ENCODE measurements at regions not wholly inside any gene's neighbourhood (a gene's known extent, or its start where the extent isn't known, plus 50 kb on each side); places are given as distances from the start of the nearest gene placed in this dataset.

DNA sequence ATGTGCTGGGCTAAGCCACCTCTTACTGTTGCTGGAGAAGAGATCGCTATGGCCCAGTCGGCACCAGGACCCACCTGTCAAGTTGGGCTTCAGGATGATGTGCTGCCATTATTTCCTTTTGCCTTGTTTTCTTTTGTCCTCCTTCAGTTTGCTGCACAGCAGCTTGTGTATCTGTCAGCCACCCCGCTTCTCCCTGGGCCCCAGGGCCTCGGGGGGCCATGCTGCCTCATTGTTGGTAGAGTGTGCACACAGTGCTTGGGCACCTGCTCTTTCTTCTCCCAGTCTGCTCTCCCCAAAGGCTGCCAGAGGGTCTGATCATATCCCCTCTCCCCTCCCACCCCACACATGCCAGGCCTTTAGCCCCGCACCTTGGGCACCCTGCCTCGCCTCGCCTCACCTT is 185.5 kb upstream of the ATP10A start:
- no peak for TF ChIP-seq ZNF677 (tag by site-specific recombination; IDR thresholded peaks at IDR 0.05)
- no peak for TF ChIP-seq ZNF19 (tag by site-specific recombination; IDR thresholded peaks at IDR 0.05; ENCODE audit: low read depth)
- TF ChIP-seq, protein P1, sequence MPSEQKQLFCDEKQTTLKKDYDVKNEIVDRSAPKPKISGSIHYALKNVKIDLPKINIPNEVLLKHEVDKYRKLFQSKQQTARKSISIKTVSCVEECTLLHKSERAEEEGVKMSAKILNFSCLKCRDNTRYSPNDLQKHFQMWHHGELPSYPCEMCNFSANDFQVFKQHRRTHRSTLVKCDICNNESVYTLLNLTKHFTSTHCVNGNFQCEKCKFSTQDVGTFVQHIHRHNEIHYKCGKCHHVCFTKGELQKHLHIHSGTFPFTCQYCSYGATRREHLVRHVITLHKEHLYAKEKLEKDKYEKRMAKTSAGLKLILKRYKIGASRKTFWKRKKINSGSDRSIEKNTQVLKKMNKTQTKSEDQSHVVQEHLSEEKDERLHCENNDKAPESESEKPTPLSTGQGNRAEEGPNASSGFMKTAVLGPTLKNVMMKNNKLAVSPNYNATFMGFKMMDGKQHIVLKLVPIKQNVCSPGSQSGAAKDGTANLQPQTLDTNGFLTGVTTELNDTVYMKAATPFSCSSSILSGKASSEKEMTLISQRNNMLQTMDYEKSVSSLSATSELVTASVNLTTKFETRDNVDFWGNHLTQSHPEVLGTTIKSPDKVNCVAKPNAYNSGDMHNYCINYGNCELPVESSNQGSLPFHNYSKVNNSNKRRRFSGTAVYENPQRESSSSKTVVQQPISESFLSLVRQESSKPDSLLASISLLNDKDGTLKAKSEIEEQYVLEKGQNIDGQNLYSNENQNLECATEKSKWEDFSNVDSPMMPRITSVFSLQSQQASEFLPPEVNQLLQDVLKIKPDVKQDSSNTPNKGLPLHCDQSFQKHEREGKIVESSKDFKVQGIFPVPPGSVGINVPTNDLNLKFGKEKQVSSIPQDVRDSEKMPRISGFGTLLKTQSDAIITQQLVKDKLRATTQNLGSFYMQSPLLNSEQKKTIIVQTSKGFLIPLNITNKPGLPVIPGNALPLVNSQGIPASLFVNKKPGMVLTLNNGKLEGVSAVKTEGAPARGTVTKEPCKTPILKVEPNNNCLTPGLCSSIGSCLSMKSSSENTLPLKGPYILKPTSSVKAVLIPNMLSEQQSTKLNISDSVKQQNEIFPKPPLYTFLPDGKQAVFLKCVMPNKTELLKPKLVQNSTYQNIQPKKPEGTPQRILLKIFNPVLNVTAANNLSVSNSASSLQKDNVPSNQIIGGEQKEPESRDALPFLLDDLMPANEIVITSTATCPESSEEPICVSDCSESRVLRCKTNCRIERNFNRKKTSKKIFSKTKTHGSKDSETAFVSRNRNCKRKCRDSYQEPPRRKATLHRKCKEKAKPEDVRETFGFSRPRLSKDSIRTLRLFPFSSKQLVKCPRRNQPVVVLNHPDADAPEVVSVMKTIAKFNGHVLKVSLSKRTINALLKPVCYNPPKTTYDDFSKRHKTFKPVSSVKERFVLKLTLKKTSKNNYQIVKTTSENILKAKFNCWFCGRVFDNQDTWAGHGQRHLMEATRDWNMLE (tag by site-specific recombination; conservative IDR thresholded peaks at IDR 0.05; ENCODE audit: low read depth) = no peak
- TF ChIP-seq, protein P2, sequence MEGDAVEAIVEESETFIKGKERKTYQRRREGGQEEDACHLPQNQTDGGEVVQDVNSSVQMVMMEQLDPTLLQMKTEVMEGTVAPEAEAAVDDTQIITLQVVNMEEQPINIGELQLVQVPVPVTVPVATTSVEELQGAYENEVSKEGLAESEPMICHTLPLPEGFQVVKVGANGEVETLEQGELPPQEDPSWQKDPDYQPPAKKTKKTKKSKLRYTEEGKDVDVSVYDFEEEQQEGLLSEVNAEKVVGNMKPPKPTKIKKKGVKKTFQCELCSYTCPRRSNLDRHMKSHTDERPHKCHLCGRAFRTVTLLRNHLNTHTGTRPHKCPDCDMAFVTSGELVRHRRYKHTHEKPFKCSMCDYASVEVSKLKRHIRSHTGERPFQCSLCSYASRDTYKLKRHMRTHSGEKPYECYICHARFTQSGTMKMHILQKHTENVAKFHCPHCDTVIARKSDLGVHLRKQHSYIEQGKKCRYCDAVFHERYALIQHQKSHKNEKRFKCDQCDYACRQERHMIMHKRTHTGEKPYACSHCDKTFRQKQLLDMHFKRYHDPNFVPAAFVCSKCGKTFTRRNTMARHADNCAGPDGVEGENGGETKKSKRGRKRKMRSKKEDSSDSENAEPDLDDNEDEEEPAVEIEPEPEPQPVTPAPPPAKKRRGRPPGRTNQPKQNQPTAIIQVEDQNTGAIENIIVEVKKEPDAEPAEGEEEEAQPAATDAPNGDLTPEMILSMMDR (tag by site-specific recombination; IDR thresholded peaks at IDR 0.05) = no peak

Data from HEK293 (cell line).